ENCODE measurements at regions not wholly inside any gene's neighbourhood (a gene's known extent, or its start where the extent isn't known, plus 50 kb on each side); places are given as distances from the start of the nearest gene placed in this dataset.

DNA sequence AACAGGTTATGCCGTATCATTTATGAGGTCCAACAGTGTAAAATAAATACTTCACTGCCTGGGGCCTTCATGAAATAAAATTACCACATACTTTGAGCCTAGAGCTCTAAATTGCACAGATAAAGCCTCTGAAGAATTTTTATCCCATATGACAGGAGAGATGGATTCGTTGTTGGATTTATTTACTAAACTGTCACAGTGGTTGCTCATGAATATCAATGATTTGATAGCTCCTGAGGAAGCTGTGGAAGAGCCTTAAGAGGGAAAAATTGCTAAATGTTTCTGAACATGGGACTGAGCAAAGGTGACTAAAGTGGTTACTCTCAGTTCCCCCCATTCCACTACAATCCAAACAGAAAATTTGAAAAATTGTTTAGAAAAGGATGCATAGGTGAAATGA lies 558.9 kb upstream of the IL12A start:
- no peak for TF ChIP-seq TSC22D4 (tag; IDR thresholded peaks at IDR 0.05)
- TF ChIP-seq ZC3H8 (IDR thresholded peaks at IDR 0.05): no peak
- no peak for TF ChIP-seq ZNF354B (CRISPR knock-in tag; IDR thresholded peaks at IDR 0.05)
- no peak for TF ChIP-seq EGR1 (conservative IDR thresholded peaks at IDR 0.05)
- no peak for TF ChIP-seq POLR2A (conservative IDR thresholded peaks at IDR 0.05)
- no peak for TF ChIP-seq POLR3A (IDR thresholded peaks at IDR 0.05; ENCODE audit: borderline replicate concordance, extremely low read depth, insufficient read depth, insufficient read length)
- Histone ChIP-seq H3K9me1 (ENCODE audit: control insufficient read depth, insufficient read depth, low read length) (no peaks in the 10 kb centered on the region), H3K4me1 (replicated peaks in 1 of 2; ENCODE audit: control insufficient read depth in 2 of 2, insufficient read depth in 2 of 2, low read length in 2 of 2) (no peaks in the 10 kb centered on the region), H3K9me3 (replicated peaks; ENCODE audit: control insufficient read depth, insufficient read depth, low read depth, low read length) (0 out of 2 replicates have a peak, but pooled peaks cover 2% of the 10 kb centered on the region), H4K20me1 (replicated peaks; ENCODE audit: control insufficient read depth, insufficient read depth, low read length) (no peaks in the 10 kb centered on the region), H2AFZ (ENCODE audit: low read depth, low read length) (no peak overlapping the region), H3K79me2 (ENCODE audit: control insufficient read depth, insufficient read depth, low read length) (no peaks in the 10 kb centered on the region), H3K4me2 (ENCODE audit: insufficient read depth, low read length) (no peak overlapping the region), H3K36me3 (ENCODE audit: control insufficient read depth, insufficient read depth, low read length) (no peaks in the 10 kb centered on the region), H3K4me3 (no peak overlapping the region), H3K27me3 (ENCODE audit: control insufficient read depth in 2 of 2, insufficient read depth in 2 of 2, low read length in 2 of 2) (no peaks in the 10 kb centered on the region), H3K9ac (ENCODE audit: insufficient read depth in 1 of 2, low read depth in 2 of 2, low read length in 2 of 2) (no peak overlapping the region), H3K27ac (ENCODE audit: extremely low read depth, low read depth, low read length) (no peak overlapping the region)
- intact Hi-C loops (cut with micrococcal nuclease): no loop called here
- no TSS peak for BruUV-seq (replicated peaks)
- 3% methylated on average over 2 of the region's 2 CpGs for WGBS (ENCODE audit: insufficient coverage, low coverage, missing lambda C conversion rate)
- FAIRE-seq: no peak
- no peak for ATAC-seq
- CTCF ChIA-PET (ENCODE audit: low intra/inter-chr PET ratio): no interaction called here
- in situ Hi-C loops (cut with MboI): no loop called here
- POLR2A ChIA-PET: no interaction called here
- DNase-seq (ENCODE audit: extremely low read depth in 1 of 4, low spot score in 3 of 4): no peak

GRCh38 chr3:159432682-159433340 lies 555.8 kb upstream of the IL12A start:
- 1% methylated on average over 4 of the region's 4 CpGs for WGBS (ENCODE audit: insufficient coverage, low coverage, missing lambda C conversion rate)
- Histone ChIP-seq H2AFZ (ENCODE audit: low read depth, low read length) (no peak overlapping the region), H3K4me3 (no peak overlapping the region), H3K4me1 (replicated peaks in 1 of 2; ENCODE audit: control insufficient read depth in 2 of 2, insufficient read depth in 2 of 2, low read length in 2 of 2) (no peaks in the 10 kb centered on the region), H3K36me3 (ENCODE audit: control insufficient read depth, insufficient read depth, low read length) (no peaks in the 10 kb centered on the region), H3K27me3 (ENCODE audit: control insufficient read depth in 2 of 2, insufficient read depth in 2 of 2, low read length in 2 of 2) (no peaks in the 10 kb centered on the region), H3K4me2 (ENCODE audit: insufficient read depth, low read length) (no peak overlapping the region), H3K79me2 (ENCODE audit: control insufficient read depth, insufficient read depth, low read length) (no peaks in the 10 kb centered on the region), H4K20me1 (replicated peaks; ENCODE audit: control insufficient read depth, insufficient read depth, low read length) (no peaks in the 10 kb centered on the region), H3K9ac (ENCODE audit: insufficient read depth in 1 of 2, low read depth in 2 of 2, low read length in 2 of 2) (no peak overlapping the region), H3K27ac (ENCODE audit: extremely low read depth, low read depth, low read length) (no peak overlapping the region), H3K9me1 (ENCODE audit: control insufficient read depth, insufficient read depth, low read length) (no peaks in the 10 kb centered on the region), H3K9me3 (replicated peaks; ENCODE audit: control insufficient read depth, insufficient read depth, low read depth, low read length) (0 out of 2 replicates have a peak, but pooled peaks cover 2% of the 10 kb centered on the region)
- ATAC-seq (no peak), DNase-seq (ENCODE audit: extremely low read depth in 1 of 4, low spot score in 3 of 4) (no peak), FAIRE-seq (no peak)
- no TSS peak for BruUV-seq (replicated peaks)
- POLR2A ChIA-PET: no interaction called here
- CTCF ChIA-PET (ENCODE audit: low intra/inter-chr PET ratio): no interaction called here
- in situ Hi-C loops (cut with MboI) (no loop called here), intact Hi-C loops (cut with micrococcal nuclease) (no loop called here)
- TF ChIP-seq PRMT5 (CRISPR knock-in tag; IDR thresholded peaks at IDR 0.05) (no peak), ILK (tag; IDR thresholded peaks at IDR 0.05; ENCODE audit: borderline replicate concordance, low read depth) (no peak), EZH2 (IDR thresholded peaks at IDR 0.05; ENCODE audit: borderline replicate concordance, low read depth, low read length) (no peak), OTX1 (CRISPR knock-in tag; IDR thresholded peaks at IDR 0.05) (no peak), MLX (CRISPR knock-in tag; conservative IDR thresholded peaks at IDR 0.05) (no peak)
